GM11168 (cell line): ENCODE measurements at regions not wholly inside any gene's neighbourhood (a gene's known extent, or its start where the extent isn't known, plus 50 kb on each side); places are given as distances from the start of the nearest gene placed in this dataset.
"Not testable (repeated sequence)": the region's sequence is repeated elsewhere in the genome, so short reads cannot be mapped to it uniquely, and the experiment has no call there.

Experiments
- in situ Hi-C: fragments of 300-500 bp; cut with MboI; formaldehyde crosslinking; loops from one replicate; pipeline ENCODE4 v1.12.0; 2022; ENCODE audit warnings: low sequenced_read_pairs; ENCODE audit not compliant: unreplicated experiment

GRCh38 chr3:144494651-144495050 is 523.0 kb downstream of the DIPK2A start:
- in situ Hi-C loops, result not testable (repeated sequence)

- in situ Hi-C loops, result no loop called here
These were observed 524.7 kb downstream of the DIPK2A start for GRCh38 chr3:144496141-144496835.

- in situ Hi-C loops, result no loop called here
These were observed 525.8 kb downstream of the DIPK2A start for GRCh38 chr3:144497452-144497851.

GRCh38 chr3:144499001-144499930 is 527.6 kb downstream of the DIPK2A start:
- in situ Hi-C loops, result no loop called here

- in situ Hi-C loops, result no loop called here
These were observed 529.8 kb downstream of the DIPK2A start for GRCh38 chr3:144501467-144501866.

- in situ Hi-C loops, result no loop called here
These were observed 530.8 kb downstream of the DIPK2A start for GRCh38 chr3:144502402-144502801.

- in situ Hi-C loops, result not testable (repeated sequence)
These were observed 534.8 kb downstream of the DIPK2A start for GRCh38 chr3:144506375-144506774.

- in situ Hi-C loops, result no loop called here
These were observed 539.7 kb downstream of the DIPK2A start for GRCh38 chr3:144511346-144511745.

GRCh38 chr3:144516026-144516425 is 544.4 kb downstream of the DIPK2A start:
- in situ Hi-C loops, result no loop called here

GRCh38 chr3:144516589-144516988 is 545.0 kb downstream of the DIPK2A start:
- in situ Hi-C loops, result no loop called here

GRCh38 chr3:144521131-144521530 is 549.5 kb downstream of the DIPK2A start:
- in situ Hi-C loops, result no loop called here

- in situ Hi-C loops, result no loop called here
These were observed 550.8 kb downstream of the DIPK2A start for GRCh38 chr3:144522456-144522855.

- in situ Hi-C loops, result no loop called here
These were observed 551.8 kb downstream of the DIPK2A start for GRCh38 chr3:144523396-144523795.

GRCh38 chr3:144524531-144524930 is 552.9 kb downstream of the DIPK2A start:
- in situ Hi-C loops, result no loop called here

GRCh38 chr3:144529566-144529965 is 557.9 kb downstream of the DIPK2A start:
- in situ Hi-C loops, result no loop called here

- in situ Hi-C loops, result no loop called here
These were observed 573.2 kb downstream of the DIPK2A start for GRCh38 chr3:144544871-144545270.

GRCh38 chr3:144546539-144546938 is 574.9 kb downstream of the DIPK2A start:
- in situ Hi-C loops, result no loop called here

GRCh38 chr3:144548346-144548745 is 576.7 kb downstream of the DIPK2A start:
- in situ Hi-C loops, result no loop called here

- in situ Hi-C loops, result no loop called here
These were observed 577.5 kb downstream of the DIPK2A start for GRCh38 chr3:144549166-144549565.

GRCh38 chr3:144552346-144553057 is 580.9 kb downstream of the DIPK2A start:
- in situ Hi-C loops, result no loop called here

GRCh38 chr3:144553301-144553700 is 581.7 kb downstream of the DIPK2A start:
- in situ Hi-C loops, result no loop called here
